GM21423 (cell line): ENCODE measurements at regions not wholly inside any gene's neighbourhood (a gene's known extent, or its start where the extent isn't known, plus 50 kb on each side); places are given as distances from the start of the nearest gene placed in this dataset.
"Not testable (repeated sequence)": the region's sequence is repeated elsewhere in the genome, so short reads cannot be mapped to it uniquely, and the experiment has no call there.

Source experiments
- ATAC-seq: cut with Tn5 transposase; IDR thresholded peaks from one replicate; pipeline ENCODE4 v1.9.1; 2021; ENCODE audit warnings: mild to moderate bottlenecking, moderate library complexity; ENCODE audit not compliant: unreplicated experiment

GRCh38 chr5:90073026-90073570, 336.5 kb downstream of the CETN3 start:
- not testable (repeated sequence) for ATAC-seq

- no peak for ATAC-seq
Measured at GRCh38 chr5:90071656-90072055, 337.9 kb downstream of the CETN3 start.

- no peak for ATAC-seq
Measured at GRCh38 chr5:90071066-90071465, 338.5 kb downstream of the CETN3 start.

- ATAC-seq, result no peak
Measured at GRCh38 chr5:90066920-90067319, 342.6 kb downstream of the CETN3 start.

GRCh38 chr5:90056911-90057705, 352.4 kb downstream of the CETN3 start:
- ATAC-seq, result no peak

- ATAC-seq, result no peak
Measured at GRCh38 chr5:90055831-90056328, 353.7 kb downstream of the CETN3 start.

- ATAC-seq, result no peak
Measured at GRCh38 chr5:90054612-90055011, 354.9 kb downstream of the CETN3 start.

GRCh38 chr5:90051756-90052155, 357.8 kb downstream of the CETN3 start:
- ATAC-seq, result no peak

GRCh38 chr5:90050103-90050502, 359.5 kb downstream of the CETN3 start:
- ATAC-seq, result no peak

GRCh38 chr5:90047113-90047512, 362.4 kb downstream of the CETN3 start:
- no peak for ATAC-seq

GRCh38 chr5:90040082-90040481, 369.5 kb downstream of the CETN3 start:
- not testable (repeated sequence) for ATAC-seq

GRCh38 chr5:90037646-90038045, 371.9 kb downstream of the CETN3 start:
- no peak for ATAC-seq

- no peak for ATAC-seq
Measured at GRCh38 chr5:90022711-90023053, 386.9 kb downstream of the CETN3 start.

GRCh38 chr5:90022002-90022710, 387.4 kb downstream of the CETN3 start:
- ATAC-seq, result no peak

GRCh38 chr5:90020575-90021538, 388.7 kb downstream of the CETN3 start:
- ATAC-seq, result peak; percentile 96

- ATAC-seq, result no peak
Measured at GRCh38 chr5:90017239-90017638, 392.3 kb downstream of the CETN3 start.

GRCh38 chr5:90015584-90016018, 394.0 kb downstream of the CETN3 start:
- ATAC-seq, result peak; percentile 82

GRCh38 chr5:90014420-90014819, 395.1 kb downstream of the CETN3 start:
- peak; percentile 84 for ATAC-seq

- ATAC-seq, result no peak
Measured at GRCh38 chr5:90000351-90000750, 409.2 kb downstream of the CETN3 start.

GRCh38 chr5:89998519-89999305, 410.8 kb downstream of the CETN3 start:
- ATAC-seq, result no peak
